ENCODE measurements at regions not wholly inside any gene's neighbourhood (a gene's known extent, or its start where the extent isn't known, plus 50 kb on each side); places are given as distances from the start of the nearest gene placed in this dataset.

GRCh38 chr11:87779276-87780067, 395.8 kb downstream of the RAB38 start:
- no peak overlapping the region for H3K4me3 ChIP-seq (ENCODE audit: low read length)
- no peaks in the 10 kb centered on the region for H4K20me1 ChIP-seq (ENCODE audit: control insufficient read depth, insufficient read depth, low read depth, low read length)
- no peaks in the 10 kb centered on the region for H3K4me1 ChIP-seq (ENCODE audit: control insufficient read depth, low read length)
- no peak for TF ChIP-seq EZH2phosphoT487 (IDR thresholded peaks at IDR 0.05; ENCODE audit: borderline replicate concordance, low read length)
- TF ChIP-seq CTCF (IDR thresholded peaks at IDR 0.05; ENCODE audit: low read depth, low read length, poor library complexity, severe bottlenecking): no peak
- no peak overlapping the region for H3K4me2 ChIP-seq (ENCODE audit: low read length)
- H3K27me3 ChIP-seq (ENCODE audit: control insufficient read depth, low read length): no peaks in the 10 kb centered on the region
- no peaks in the 10 kb centered on the region for H3K9me3 ChIP-seq (ENCODE audit: control insufficient read depth, insufficient read depth, low read length)
- no peaks in the 10 kb centered on the region for H3K9me2 ChIP-seq (replicated peaks; ENCODE audit: control insufficient read depth, low read length)
- no peaks in the 10 kb centered on the region for H3F3A ChIP-seq (ENCODE audit: control insufficient read depth, insufficient read depth)
- H3K36me3 ChIP-seq (ENCODE audit: control insufficient read depth, low read length): no peaks in the 10 kb centered on the region
- no peak overlapping the region for H3K27ac ChIP-seq (ENCODE audit: low read depth, low read length)
- no peaks in the 10 kb centered on the region for H3K79me2 ChIP-seq (ENCODE audit: control insufficient read depth, low read length)

- Histone ChIP-seq H3F3A (ENCODE audit: control insufficient read depth, insufficient read depth) (no peaks in the 10 kb centered on the region), H4K20me1 (ENCODE audit: control insufficient read depth, insufficient read depth, low read depth, low read length) (no peaks in the 10 kb centered on the region), H3K4me2 (ENCODE audit: low read length) (no peak overlapping the region), H3K9me2 (replicated peaks; ENCODE audit: control insufficient read depth, low read length) (no peaks in the 10 kb centered on the region), H3K4me3 (ENCODE audit: low read length) (no peak overlapping the region), H3K4me1 (ENCODE audit: control insufficient read depth, low read length) (no peaks in the 10 kb centered on the region), H3K36me3 (ENCODE audit: control insufficient read depth, low read length) (no peaks in the 10 kb centered on the region), H3K27me3 (ENCODE audit: control insufficient read depth, low read length) (no peaks in the 10 kb centered on the region), H3K9me3 (ENCODE audit: control insufficient read depth, insufficient read depth, low read length) (no peaks in the 10 kb centered on the region), H3K27ac (ENCODE audit: low read depth, low read length) (no peak overlapping the region), H3K79me2 (ENCODE audit: control insufficient read depth, low read length) (no peaks in the 10 kb centered on the region)
- TF ChIP-seq CTCF (IDR thresholded peaks at IDR 0.05; ENCODE audit: low read depth, low read length, poor library complexity, severe bottlenecking) (no peak), EZH2phosphoT487 (IDR thresholded peaks at IDR 0.05; ENCODE audit: borderline replicate concordance, low read length) (no peak)
Observed at GRCh38 chr11:87778357-87778756, 396.9 kb downstream of the RAB38 start.

- Histone ChIP-seq H3K4me3 (ENCODE audit: low read length) (no peak overlapping the region), H3K9me2 (replicated peaks; ENCODE audit: control insufficient read depth, low read length) (no peaks in the 10 kb centered on the region), H3K79me2 (ENCODE audit: control insufficient read depth, low read length) (no peaks in the 10 kb centered on the region), H4K20me1 (ENCODE audit: control insufficient read depth, insufficient read depth, low read depth, low read length) (no peaks in the 10 kb centered on the region), H3K4me1 (ENCODE audit: control insufficient read depth, low read length) (no peaks in the 10 kb centered on the region), H3K36me3 (ENCODE audit: control insufficient read depth, low read length) (no peaks in the 10 kb centered on the region), H3K9me3 (ENCODE audit: control insufficient read depth, insufficient read depth, low read length) (no peaks in the 10 kb centered on the region), H3K4me2 (ENCODE audit: low read length) (no peak overlapping the region), H3K27ac (ENCODE audit: low read depth, low read length) (no peak overlapping the region), H3K27me3 (ENCODE audit: control insufficient read depth, low read length) (no peaks in the 10 kb centered on the region), H3F3A (ENCODE audit: control insufficient read depth, insufficient read depth) (no peaks in the 10 kb centered on the region)
- TF ChIP-seq EZH2phosphoT487 (IDR thresholded peaks at IDR 0.05; ENCODE audit: borderline replicate concordance, low read length): no peak
- TF ChIP-seq CTCF (IDR thresholded peaks at IDR 0.05; ENCODE audit: low read depth, low read length, poor library complexity, severe bottlenecking): no peak
Observed at GRCh38 chr11:87775036-87775435, 400.2 kb downstream of the RAB38 start.
